GM19397 (cell line): ENCODE measurements at regions not wholly inside any gene's neighbourhood (a gene's known extent, or its start where the extent isn't known, plus 50 kb on each side); places are given as distances from the start of the nearest gene placed in this dataset.

Experiments
- ATAC-seq: cut with Tn5 transposase; IDR thresholded peaks from one replicate; pipeline ENCODE4 v1.9.1; 2021; ENCODE audit warnings: mild to moderate bottlenecking, moderate library complexity; ENCODE audit not compliant: unreplicated experiment

GRCh38 chr18:28831476-28831875 is 654.5 kb upstream of the CDH2 start:
- ATAC-seq = no peak

GRCh38 chr18:28826107-28826506 is 649.2 kb upstream of the CDH2 start:
- no peak for ATAC-seq

GRCh38 chr18:28824183-28824574 is 647.2 kb upstream of the CDH2 start:
- ATAC-seq = no peak

- no peak for ATAC-seq
These were observed 646.7 kb upstream of the CDH2 start for GRCh38 chr18:28823506-28824182.

- ATAC-seq = no peak
These were observed 643.4 kb upstream of the CDH2 start for GRCh38 chr18:28820353-28820752.

GRCh38 chr18:28816155-28816554 is 639.2 kb upstream of the CDH2 start:
- ATAC-seq = no peak

- no peak for ATAC-seq
These were observed 637.4 kb upstream of the CDH2 start for GRCh38 chr18:28814365-28814764.

- ATAC-seq = no peak
These were observed 631.4 kb upstream of the CDH2 start for GRCh38 chr18:28808373-28808772.

GRCh38 chr18:28805491-28805890 is 628.6 kb upstream of the CDH2 start:
- ATAC-seq = no peak

GRCh38 chr18:28804512-28805202 is 627.7 kb upstream of the CDH2 start:
- no peak for ATAC-seq

- ATAC-seq = no peak
These were observed 625.6 kb upstream of the CDH2 start for GRCh38 chr18:28802546-28802945.

- ATAC-seq = no peak
These were observed 624.9 kb upstream of the CDH2 start for GRCh38 chr18:28801876-28802275.

- ATAC-seq = no peak
These were observed 617.7 kb upstream of the CDH2 start for GRCh38 chr18:28794459-28795245.

- no peak for ATAC-seq
These were observed 617.0 kb upstream of the CDH2 start for GRCh38 chr18:28793901-28794300.

- no peak for ATAC-seq
These were observed 615.6 kb upstream of the CDH2 start for GRCh38 chr18:28792404-28793086.

- ATAC-seq = no peak
These were observed 614.2 kb upstream of the CDH2 start for GRCh38 chr18:28791101-28791500.

- no peak for ATAC-seq
These were observed 612.6 kb upstream of the CDH2 start for GRCh38 chr18:28789502-28789901.

GRCh38 chr18:28786926-28787325 is 610.0 kb upstream of the CDH2 start:
- no peak for ATAC-seq

GRCh38 chr18:28781616-28782362 is 604.9 kb upstream of the CDH2 start:
- no peak for ATAC-seq

- no peak for ATAC-seq
These were observed 601.8 kb upstream of the CDH2 start for GRCh38 chr18:28778706-28779105.

- no peak for ATAC-seq
These were observed 600.8 kb upstream of the CDH2 start for GRCh38 chr18:28777756-28778155.
